ENCODE measurements at regions not wholly inside any gene's neighbourhood (a gene's known extent, or its start where the extent isn't known, plus 50 kb on each side); places are given as distances from the start of the nearest gene placed in this dataset.

DNA sequence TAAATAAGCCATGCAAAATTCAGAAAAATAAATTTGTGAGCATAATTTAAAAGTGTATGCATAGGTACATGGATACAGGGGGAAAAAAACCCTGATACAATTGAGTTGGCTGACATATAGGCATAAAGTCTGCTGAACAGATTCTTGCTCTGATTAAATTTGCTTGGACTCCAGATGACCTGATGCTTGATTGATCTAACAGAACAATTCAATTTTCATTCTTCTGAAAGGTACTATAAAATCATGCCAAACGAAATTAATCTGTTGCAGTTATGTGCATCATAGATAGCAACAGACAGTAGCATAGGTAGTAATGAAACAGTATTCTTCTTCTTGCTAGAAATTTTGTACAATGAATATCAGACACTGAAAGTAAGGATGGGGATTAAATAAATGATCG, 578.2 kb upstream of the SLITRK6 start:
- TF ChIP-seq, protein P1, sequence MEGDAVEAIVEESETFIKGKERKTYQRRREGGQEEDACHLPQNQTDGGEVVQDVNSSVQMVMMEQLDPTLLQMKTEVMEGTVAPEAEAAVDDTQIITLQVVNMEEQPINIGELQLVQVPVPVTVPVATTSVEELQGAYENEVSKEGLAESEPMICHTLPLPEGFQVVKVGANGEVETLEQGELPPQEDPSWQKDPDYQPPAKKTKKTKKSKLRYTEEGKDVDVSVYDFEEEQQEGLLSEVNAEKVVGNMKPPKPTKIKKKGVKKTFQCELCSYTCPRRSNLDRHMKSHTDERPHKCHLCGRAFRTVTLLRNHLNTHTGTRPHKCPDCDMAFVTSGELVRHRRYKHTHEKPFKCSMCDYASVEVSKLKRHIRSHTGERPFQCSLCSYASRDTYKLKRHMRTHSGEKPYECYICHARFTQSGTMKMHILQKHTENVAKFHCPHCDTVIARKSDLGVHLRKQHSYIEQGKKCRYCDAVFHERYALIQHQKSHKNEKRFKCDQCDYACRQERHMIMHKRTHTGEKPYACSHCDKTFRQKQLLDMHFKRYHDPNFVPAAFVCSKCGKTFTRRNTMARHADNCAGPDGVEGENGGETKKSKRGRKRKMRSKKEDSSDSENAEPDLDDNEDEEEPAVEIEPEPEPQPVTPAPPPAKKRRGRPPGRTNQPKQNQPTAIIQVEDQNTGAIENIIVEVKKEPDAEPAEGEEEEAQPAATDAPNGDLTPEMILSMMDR (IDR thresholded peaks at IDR 0.05), result no peak
- TF ChIP-seq POLR2AphosphoS5 (IDR thresholded peaks at IDR 0.05; ENCODE audit: low read depth, low read length) (no peak), SIN3A (IDR thresholded peaks at IDR 0.05; ENCODE audit: borderline replicate concordance, insufficient read depth, low read depth, low read length) (no peak), TCF7L2 (IDR thresholded peaks at IDR 0.05; ENCODE audit: low read depth, low read length) (no peak)
- TF ChIP-seq, protein P2, sequence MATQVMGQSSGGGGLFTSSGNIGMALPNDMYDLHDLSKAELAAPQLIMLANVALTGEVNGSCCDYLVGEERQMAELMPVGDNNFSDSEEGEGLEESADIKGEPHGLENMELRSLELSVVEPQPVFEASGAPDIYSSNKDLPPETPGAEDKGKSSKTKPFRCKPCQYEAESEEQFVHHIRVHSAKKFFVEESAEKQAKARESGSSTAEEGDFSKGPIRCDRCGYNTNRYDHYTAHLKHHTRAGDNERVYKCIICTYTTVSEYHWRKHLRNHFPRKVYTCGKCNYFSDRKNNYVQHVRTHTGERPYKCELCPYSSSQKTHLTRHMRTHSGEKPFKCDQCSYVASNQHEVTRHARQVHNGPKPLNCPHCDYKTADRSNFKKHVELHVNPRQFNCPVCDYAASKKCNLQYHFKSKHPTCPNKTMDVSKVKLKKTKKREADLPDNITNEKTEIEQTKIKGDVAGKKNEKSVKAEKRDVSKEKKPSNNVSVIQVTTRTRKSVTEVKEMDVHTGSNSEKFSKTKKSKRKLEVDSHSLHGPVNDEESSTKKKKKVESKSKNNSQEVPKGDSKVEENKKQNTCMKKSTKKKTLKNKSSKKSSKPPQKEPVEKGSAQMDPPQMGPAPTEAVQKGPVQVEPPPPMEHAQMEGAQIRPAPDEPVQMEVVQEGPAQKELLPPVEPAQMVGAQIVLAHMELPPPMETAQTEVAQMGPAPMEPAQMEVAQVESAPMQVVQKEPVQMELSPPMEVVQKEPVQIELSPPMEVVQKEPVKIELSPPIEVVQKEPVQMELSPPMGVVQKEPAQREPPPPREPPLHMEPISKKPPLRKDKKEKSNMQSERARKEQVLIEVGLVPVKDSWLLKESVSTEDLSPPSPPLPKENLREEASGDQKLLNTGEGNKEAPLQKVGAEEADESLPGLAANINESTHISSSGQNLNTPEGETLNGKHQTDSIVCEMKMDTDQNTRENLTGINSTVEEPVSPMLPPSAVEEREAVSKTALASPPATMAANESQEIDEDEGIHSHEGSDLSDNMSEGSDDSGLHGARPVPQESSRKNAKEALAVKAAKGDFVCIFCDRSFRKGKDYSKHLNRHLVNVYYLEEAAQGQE (IDR thresholded peaks at IDR 0.05; ENCODE audit: insufficient read depth in 1 of 2, low read depth in 2 of 2, low read length in 1 of 2), result no peak
